Hippocampal formation (tissue), 2 donors: ENCODE measurements at regions not wholly inside any gene's neighbourhood (a gene's known extent, or its start where the extent isn't known, plus 50 kb on each side); places are given as distances from the start of the nearest gene placed in this dataset.
A peak's percentile ranks its signal among the peaks of the same experiment; 100 is the strongest.
"Not testable (repeated sequence)": the region's sequence is repeated elsewhere in the genome, so short reads cannot be mapped to it uniquely, and the experiment has no call there.

Experiments
- DNase-seq, 2 donors: peaks; one replicate each; lab custom pipeline; 2025; lab: John Stamatoyannopoulos, UW

DNA sequence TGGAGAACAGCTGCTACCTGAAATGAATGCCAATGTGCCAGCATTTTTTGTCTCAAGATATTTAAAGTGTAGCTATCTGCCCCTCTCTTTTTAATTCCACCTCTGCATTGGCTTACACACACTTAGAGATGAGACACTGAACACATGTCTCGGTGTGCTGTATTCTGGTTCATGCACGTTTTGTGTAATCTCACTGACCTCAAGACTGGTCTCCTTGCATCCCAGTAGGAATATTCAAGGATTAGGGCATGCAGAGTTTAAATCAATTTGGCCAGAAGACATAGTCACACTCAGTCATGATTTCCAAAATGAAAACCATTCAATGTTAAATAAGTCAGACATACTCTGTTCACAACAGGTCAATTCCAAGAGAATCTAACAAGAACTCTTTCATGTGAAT is 561.8 kb upstream of the TUSC1 start:
- DNase-seq, result no peak

- DNase-seq, result no peak
Measured at GRCh38 chr9:26237256-26237655, 559.0 kb upstream of the TUSC1 start.

- no peak for DNase-seq
Measured at GRCh38 chr9:26234865-26235264, 556.6 kb upstream of the TUSC1 start.

GRCh38 chr9:26231391-26231790 is 553.1 kb upstream of the TUSC1 start:
- no peak for DNase-seq

- no peak for DNase-seq
Measured at GRCh38 chr9:26229324-26230054, 551.2 kb upstream of the TUSC1 start.

DNA sequence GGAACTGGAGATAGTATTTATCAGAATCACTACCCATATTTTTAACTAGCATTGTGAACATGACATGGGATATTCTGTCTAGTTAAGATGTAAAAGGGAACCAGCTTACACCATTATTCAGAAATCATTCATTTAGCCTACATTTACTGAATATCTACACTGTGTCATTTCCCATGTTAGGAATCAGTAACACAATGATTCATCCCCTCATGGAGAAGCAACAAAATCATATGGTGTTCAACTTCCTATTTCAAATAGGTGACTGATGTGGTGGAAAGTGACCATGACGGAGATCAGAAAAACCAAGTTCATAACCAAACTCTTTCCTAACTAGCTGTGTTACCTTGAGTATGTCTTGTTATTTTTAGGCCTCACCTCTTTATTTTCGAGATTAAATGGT is 550.0 kb upstream of the TUSC1 start:
- no peak for DNase-seq

- no peak for DNase-seq
Measured at GRCh38 chr9:26221290-26221689, 543.0 kb upstream of the TUSC1 start.

DNA sequence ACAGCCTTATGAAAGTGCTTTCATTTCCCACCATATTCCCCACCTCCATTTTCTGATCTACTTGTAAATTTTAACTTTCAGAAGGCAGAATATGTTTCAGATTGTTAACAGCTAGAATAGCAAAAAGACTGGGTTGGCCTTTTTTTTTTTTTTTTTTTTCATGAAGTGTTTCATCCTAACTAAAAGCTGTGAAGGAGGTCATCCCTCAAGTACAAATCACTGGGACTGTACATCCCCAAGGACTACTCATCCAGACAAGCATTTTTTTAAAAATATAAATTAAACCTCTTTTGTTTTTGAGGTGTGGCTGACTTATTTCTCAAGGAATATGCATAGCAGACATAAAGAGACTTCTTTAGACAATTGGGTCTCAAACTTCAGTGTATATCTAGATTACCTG is 542.1 kb upstream of the TUSC1 start:
- DNase-seq, result no peak

DNA sequence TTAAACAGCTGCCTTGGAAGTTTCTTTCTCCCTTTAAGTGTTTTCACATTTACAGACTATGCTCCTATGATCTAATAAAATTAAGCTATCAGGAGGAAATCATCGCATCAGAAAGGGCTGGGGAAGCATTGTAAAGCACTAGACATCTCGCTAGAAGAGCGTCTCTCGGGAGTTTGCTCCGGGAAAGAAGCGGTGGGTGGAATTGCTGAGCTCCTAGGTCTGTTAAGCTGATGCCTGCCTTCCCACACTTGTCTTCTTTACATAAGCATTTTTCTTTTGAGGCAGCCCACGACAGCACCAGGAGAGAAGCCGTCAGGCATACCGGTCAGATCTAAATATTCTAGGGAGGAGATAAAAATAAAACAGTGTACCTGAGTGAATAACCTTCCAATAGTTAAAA is 541.7 kb upstream of the TUSC1 start:
- DNase-seq, result no peak

DNA sequence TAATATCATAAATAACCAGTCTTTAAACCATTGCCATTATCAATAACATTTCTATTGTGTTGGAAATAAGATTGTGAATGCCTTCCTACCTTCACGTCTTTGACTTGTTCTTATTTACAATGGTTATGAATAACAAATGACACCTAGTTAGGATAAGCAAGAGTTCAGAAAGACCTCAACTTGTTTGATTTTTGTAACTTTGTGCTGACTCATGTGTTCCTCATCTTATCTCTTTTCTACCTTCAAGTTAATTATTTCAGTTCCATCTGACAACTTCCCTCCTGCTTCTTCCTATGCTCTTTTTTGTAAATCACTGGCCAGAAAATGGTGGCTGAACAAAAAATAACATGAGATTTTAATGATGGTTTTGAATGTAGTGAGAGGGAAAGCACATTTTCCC is 538.5 kb upstream of the TUSC1 start:
- DNase-seq, result no peak

DNA sequence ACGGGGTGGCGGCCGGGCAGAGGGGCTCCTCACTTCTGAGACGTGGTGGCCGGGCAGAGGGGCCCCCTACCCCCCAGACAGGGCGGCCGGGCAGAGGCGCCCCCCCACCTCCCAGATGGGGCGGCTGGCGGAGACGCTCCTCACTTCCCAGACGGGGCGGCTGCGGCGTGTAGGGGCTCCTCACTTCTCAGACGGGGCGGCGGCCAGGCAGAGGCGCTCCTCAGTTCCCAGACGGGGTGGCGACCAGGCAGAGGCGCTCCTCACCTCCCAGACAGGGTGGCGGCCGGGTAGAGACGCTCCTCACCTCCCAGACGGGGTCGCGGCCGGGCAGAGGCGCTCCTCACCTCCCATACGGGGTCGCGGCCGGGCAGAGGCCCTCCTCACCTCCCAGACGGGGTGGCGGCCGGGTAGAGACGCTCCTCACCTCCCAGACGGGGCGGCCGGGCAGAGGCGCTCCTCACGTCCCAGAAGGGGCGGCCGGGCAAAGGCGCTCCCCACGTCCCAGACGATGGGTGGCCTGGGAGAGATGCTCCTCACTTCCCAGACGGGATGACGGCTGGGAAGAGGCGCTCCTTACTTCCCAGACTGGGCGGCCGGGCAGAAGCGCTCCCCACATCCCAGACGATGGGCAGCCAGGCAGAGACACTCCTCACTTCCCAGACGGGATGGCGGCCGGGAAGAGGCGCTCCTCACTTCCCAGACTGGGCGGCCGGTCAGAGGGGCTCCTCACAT is 536.6 kb upstream of the TUSC1 start:
- DNase-seq, result not testable (repeated sequence)

DNA sequence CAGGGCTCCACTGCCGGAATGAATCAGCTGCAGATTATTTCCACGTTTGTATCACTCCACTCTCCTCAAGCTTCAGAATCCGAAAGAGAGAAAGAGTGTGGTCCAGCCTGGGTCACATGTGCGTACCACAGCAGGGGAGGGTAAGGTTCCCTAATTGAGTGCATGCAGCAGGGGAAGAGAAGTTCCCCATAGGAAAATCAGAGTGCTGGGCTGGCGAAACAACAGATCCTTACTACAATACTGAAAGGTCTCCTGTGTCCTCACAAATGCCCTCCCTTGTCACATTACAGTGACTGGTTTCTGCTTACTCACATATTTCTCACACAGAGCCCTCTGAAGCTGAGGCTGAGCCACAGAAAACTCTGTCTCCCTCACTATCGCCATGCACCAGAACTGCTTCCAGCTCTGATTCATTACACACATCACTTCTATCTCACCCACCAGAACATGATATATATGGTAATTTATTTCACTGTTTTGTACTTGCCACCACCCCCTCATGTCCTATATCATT is 532.2 kb upstream of the TUSC1 start:
- peak; percentile 16 to 17 for DNase-seq

DNA sequence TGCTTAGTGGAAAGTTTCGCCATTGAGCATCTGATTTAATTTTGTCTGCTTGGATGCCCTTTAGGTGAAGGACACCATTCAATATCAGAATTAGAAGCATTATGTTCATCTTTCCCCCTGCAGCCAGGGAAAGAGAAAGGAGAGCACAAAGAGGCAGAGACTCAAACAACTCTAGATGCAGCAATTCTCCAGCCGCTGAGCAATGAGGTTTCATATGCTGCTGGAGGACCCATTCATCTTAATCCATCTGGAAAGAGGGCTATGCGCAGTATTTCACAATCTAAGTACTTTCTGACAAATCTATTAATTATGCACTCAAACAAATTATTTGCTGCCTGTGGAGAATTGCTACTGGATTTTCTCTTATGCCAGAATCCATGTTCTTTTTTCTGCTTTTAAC is 527.0 kb upstream of the TUSC1 start:
- no peak for DNase-seq

GRCh38 chr9:26193237-26193636 is 515.0 kb upstream of the TUSC1 start:
- no peak for DNase-seq

DNA sequence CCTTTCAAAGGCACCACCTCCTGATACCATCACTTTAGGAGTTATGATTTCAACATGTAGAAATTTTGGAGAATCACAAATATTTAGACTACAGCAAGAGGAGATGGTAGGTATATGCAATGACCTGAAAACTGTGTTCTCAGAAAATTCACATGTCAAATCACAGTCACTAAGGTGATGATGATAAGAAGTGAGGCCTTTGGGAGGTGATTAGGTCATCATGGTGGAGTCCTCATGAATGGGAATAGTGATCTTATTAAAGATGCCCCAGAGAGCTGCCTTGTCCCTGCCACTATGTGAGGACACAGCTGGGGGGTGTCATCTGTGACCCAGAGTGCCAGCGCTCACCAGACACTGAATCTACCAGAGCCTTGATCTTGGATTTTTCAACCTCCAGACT is 513.5 kb upstream of the TUSC1 start:
- no peak for DNase-seq

GRCh38 chr9:26181836-26182235 is 503.6 kb upstream of the TUSC1 start:
- DNase-seq, result no peak

- no peak for DNase-seq
Measured at GRCh38 chr9:26176628-26177027, 498.4 kb upstream of the TUSC1 start.

DNA sequence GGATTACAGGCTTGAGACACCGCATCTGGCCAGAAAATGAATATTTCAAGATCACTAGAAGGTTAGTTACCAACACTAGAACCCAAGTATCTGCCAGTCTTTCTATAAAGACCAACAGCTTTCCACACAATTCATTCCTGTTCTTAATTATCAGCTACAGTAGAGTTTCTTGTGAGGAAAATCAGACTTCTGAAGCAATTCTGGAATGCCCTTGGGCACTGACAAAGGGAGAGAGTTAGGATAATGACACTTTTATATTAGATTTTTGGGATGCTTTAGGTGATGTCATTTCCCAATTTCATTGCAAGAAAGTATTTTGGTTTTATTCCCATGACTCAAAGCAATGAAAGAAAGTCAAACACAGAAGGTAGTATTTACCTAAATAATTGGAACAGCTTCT is 497.0 kb upstream of the TUSC1 start:
- DNase-seq, result no peak

- no peak for DNase-seq
Measured at GRCh38 chr9:26172301-26172700, 494.1 kb upstream of the TUSC1 start.

- no peak for DNase-seq
Measured at GRCh38 chr9:26171691-26172090, 493.4 kb upstream of the TUSC1 start.

GRCh38 chr9:26170190-26170589 is 491.9 kb upstream of the TUSC1 start:
- no peak for DNase-seq

DNA sequence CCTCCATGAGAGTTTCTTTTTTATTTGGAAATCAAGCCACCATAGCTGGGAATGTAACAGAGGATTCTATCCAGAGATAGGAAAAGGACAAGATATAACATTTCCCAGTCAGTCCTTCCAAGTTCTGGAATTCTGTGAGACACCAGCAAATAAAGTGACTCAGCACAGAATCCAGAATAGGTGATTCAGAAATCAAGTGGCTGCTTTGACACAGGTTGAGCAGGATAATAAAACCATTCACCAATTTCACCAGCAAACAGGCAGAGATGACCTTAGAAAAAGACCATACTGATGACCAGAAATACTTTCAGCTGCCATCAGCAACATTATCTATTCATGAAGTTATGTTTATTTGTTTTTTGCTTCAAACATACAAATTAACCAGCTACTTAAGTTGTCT is 491.5 kb upstream of the TUSC1 start:
- no peak for DNase-seq

DNA sequence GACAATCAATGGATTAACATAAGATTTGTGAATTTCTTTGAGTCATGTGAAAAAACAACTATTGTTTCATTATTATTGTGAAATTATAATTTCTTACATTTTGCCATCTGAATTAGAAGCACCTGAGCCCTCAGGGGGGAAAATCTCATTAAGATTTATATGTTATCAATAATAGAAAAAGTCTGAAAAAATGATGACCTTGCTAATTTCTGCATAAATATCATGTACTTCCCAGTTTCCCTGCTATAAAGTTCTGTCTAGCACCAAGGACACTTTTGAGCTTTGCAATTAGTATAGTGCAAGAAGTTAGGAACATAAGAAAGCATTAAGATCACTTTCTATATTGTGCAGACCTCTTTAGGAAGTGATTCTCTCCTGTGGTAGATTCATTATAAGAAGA is 488.3 kb upstream of the TUSC1 start:
- DNase-seq, result no peak

DNA sequence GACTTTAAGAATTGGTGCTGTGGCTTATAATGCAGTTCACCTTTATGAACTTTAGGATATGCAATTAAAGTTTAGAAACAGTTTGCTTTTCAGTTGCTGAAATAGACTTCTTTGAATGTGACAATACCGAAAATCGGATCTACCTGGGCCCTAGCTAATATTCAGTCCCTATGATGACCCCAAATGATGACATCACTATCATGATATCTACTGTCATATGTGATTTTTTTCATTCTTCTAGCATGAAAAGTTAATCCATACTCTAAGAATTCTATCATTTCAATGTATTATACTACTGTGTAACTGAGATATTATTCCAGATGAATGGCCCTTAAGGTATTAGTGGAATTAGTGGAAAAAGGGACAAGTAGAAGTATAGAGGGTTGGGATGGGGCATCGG is 487.2 kb upstream of the TUSC1 start:
- no peak for DNase-seq
